GM18867 (cell line): ENCODE measurements at regions not wholly inside any gene's neighbourhood (a gene's known extent, or its start where the extent isn't known, plus 50 kb on each side); places are given as distances from the start of the nearest gene placed in this dataset.

ENCODE experiments used
- ATAC-seq: cut with Tn5 transposase; IDR thresholded peaks from one replicate; pipeline ENCODE4 v1.9.1; 2021; ENCODE audit warnings: mild to moderate bottlenecking, moderate library complexity; ENCODE audit not compliant: unreplicated experiment

DNA sequence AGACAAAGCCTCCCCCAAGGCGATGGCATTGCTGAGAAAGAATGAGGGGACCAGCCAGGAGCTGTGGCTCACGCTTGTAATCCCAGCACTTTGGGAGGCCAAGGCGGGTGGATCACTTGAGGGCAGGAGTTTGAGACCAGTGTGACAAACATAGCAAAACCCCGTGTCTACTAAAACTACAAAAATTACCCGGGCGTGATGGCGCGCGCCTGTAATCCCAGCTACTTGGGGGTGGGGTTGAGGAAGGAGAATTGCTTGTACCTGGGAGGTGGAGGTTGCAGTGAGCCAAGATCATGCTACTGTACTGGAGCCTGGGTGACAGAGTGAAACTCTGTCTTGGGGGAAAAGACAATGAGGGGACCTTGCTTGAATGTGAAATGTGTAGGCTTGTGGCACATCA is 402.4 kb upstream of the C2CD4B start:
- ATAC-seq, result no peak

DNA sequence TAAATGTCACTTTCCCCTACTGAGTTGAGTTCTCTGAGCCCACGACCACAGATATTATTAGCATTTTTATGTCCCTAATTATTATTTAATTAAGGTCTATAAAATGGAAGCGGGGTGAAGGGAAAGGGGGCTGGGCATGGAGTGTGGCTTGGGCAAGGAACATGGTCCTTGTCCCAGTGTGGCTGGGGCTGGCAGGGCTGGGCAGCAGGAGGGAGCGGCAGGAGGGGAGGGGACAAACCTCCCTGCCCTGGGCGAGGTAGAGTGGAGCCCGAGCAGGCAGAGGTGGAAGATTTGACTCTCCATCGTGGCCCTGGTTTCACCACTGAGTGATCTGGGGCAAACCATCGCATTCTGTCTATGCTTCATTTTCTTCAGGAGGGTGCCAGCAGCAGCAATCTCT is 402.9 kb upstream of the C2CD4B start:
- ATAC-seq, result no peak

DNA sequence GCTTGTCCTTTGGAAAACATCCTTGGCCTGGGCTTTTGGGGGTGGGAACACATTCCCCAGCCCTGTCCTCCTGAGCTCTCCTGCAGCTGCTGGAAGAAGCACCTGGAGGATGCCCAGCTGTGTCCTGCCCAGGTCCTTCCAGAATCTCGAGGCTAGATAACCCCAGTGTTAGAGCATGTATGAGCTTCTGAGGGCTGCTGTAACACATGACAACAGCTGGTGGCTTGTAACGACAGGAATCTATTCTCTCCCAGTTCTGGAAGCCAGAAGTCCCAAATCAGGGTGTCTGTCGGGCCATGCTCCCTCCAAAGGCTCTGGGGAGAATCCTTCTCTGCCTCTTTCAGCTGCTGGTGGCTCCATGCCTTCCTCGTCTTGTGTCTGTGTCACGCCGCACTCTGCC is 403.6 kb upstream of the C2CD4B start:
- no peak for ATAC-seq

DNA sequence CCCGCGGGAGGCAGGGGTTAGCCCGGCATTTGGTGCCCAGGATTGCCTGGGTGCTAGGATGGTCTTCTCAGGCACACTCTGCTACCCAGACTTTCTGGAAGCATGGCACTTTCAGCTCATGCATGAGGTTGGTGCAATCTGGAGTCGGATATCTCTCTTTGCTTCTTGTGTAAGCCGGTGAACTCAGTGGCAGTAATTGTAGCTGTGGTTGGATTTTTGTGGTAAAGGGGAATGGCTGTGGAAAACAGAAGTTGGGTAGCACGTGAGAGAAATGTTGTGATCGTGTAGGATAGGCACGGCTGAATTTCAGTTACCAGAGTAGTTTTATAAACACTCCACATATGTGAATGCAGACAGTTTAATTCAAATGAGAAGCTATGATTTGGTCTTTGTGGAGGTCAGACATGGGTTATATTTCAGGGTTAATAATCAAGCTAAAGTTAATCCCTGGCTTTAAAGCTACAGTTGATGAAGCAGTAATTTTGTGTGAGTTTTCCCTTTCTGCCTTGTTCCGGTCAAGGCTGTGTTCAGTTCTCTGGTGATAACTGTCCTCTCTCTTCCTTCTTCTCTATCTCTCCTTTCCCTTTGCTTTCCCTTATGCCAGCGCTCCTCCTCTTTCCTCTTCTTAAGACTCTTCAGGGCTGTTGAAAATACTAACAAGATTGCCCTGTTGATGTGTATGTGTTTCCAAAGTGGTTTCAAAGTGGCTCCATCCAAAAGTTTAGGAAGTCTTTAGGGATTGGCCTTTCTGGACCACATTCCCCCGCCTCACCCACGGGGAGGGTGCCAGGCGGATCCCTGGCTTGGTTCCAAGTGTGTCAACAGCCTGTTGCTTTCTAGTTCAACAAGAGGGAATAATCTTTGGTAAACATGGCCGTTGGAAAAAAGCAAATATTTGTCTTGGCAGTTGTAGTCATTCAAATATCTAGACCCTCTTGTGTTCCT is 404.6 kb upstream of the C2CD4B start:
- ATAC-seq, result no peak

DNA sequence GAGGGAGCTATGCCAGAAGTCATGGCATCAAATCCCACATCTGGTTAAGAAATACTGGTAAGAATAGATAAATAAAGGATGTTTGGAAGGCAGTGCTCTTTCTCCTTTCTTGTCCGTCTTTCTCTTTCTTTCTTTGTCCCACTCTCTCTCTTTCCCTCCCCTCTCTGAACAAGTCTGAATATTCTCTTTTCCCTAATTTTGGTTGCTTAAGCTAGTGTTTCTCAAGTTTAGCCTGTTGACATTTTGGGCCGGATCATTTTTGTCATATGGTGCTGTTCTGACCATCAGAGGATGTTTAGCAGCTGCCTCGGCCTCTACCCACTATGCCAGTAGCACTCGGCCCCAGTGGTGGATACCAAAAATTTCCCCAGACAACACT is 405.3 kb upstream of the C2CD4B start:
- ATAC-seq, result no peak

DNA sequence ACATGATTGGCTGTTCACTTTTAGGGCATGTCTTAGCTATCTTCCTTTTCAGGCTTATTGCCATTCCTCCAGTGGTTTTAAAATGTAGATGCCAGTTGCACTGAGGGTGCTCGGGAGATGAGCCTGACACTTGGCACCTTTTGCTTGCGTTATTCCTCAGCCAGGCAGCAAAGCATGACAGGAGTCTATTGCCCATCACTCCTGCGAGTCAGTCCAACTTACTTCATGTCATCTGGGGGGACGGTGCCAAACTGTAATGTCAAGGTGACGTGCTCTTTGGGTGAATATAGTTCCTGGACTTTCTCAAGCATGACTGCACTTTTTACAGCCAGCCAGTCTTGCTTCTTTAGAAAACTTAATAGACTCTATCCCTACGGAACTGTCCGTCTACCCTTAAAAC is 406.0 kb upstream of the C2CD4B start:
- ATAC-seq, result no peak

DNA sequence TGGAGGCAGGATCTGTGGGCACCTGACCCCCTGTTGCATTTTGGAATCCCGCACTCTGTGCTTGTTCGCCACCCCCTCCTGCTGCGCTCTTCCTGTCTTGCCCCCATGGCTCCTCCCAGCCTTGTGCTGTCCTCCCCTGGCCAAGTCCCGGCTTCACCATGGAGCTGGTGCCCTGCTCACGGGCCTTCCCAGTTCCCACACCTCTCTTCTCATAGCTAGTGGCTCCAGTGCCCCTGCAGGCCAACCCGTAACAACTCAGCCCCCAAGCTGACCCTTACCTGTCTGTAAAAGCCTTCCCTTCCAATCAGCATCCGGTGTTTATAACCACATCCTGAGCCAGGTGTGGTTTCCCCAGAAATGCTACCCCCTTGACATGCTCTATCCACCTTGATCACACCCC is 407.7 kb upstream of the C2CD4B start:
- ATAC-seq, result no peak

DNA sequence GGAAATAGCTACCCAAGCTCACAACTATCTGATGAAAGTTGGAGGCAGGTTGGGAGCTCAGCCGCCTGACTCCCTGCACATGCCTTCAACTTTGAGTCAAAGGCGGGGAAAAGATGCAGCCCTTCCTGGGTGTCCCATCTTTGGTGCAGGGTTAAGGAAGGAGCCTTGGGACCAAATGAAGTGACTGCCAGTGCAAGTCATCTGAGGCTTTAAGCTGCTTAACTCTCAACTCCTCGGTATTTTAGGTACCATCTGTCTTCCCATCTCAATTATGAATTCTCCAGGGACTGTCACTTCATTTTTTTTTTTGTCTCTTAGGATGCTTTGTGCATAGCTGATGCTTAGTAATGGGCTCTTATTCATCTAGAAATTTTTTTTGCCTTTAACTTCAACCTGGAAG is 408.8 kb upstream of the C2CD4B start:
- ATAC-seq, result no peak

DNA sequence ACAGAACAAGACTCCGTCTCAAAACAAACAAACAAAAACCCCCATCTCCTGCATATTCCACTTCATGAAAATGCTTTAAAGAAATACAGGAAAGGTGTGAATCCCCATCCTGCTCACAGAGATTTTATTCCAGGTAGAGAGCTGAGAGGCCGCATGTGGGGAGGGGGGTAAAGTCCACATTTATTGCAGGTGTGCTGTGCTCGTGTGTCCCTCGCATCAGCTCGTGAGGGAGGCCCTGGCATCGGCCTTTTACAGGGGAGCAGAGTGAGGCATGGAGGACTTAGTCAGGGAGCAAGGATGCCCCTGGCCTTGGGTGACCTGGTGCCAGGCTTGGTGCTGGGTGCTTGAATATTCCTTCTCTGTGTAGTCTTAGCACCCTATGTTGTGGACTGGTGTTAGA is 413.5 kb upstream of the C2CD4B start:
- no peak for ATAC-seq

DNA sequence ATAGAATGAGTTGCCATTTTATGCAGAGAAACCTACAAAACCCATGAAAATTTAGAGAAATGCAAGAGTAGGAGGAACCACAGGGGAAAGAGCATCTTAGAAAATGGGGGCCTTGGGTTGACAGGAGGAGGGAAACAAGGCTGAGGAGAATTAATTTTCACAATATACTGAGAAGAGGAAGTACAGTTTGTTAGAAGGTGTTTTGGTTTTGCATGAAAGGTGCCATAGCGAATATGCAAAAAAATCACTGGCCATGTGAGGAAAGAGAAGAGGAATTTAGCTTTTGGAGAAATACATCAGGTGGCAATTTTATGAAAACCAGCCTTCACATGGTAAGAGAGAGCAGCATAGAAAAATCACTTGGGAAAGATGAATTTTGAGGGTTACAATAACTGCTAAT is 413.9 kb upstream of the C2CD4B start:
- ATAC-seq, result no peak

DNA sequence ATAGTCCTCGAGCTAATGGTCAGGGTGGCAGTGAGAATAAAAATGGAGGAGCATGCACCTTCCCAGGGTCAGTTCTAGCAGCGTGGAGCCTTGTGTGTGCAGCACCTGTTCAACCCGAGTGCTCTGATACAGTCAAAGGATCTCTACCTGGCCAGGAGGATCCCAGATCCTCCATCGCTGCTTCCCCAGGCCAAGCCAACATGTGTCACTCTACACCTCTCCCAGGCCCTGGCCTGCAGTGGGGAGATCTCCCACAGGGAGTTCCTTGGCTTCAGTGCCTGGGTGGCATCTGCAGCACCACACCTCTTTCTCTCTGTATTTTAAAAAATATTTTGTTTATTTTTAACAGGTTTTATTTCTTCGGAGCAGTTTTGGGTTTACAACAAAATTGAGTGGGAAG is 414.8 kb upstream of the C2CD4B start:
- ATAC-seq, result no peak

DNA sequence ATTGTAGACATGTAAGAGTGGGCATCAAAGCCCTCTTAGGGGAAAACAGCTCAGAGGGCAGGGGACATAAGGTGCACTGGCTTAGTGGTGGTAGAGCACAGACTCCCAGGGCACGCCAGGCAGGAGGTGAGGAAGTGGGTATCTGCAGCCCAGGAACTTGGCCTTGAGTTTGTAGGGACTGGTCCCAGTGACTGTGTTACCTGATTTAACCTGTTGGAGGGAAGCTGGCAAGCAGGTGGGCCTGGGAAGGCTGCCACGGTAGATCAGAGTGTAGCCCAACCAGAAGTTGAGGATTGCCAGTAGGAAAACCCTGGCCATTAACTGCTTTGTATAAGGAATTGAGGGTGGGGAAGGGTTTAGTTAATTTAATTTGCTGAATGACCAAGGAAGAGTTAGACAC is 417.5 kb upstream of the C2CD4B start:
- ATAC-seq, result no peak

DNA sequence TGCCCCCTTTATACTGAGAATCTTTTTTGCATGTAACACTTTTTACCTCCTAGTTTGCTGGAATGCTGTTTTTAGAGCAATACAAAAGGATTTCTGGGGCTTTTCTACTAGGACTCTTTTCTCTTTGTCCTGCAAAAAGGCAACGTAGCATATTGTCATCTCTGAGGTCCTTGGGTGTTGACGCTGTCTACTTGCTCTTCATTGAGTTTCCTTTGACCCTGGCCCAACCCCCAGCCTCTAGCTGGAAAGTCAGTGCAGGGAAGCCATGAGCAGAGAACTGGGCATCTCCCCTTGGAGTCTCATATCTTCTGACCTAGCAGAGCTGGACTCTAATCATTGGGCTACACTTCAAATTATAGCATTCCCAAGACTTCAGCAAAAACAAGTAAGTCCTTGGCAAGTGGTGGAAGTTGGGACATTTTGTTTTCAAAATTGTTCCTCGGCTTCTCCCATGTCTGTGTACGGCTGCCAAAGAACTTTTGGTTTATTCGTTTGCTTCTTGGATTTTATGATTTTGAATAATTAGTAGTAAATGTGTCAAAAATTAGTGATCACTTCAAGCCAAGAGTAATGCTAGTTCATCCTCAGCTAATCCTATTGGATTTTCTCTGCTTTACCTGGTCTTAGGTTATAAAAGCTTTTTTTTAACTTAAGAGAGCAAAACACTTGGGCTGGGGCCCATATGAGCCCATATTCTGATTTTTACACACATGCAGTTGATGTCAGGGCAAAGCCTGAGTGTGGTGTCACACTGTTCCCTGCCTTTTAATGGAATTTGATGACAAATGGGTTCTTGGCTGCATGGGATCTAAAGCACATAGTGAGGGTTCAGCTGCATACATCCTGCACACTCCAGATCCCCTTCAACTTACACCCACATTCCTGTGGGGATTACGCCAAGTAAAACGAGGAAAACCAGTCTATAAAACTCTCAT is 419.5 kb upstream of the C2CD4B start:
- no peak for ATAC-seq

DNA sequence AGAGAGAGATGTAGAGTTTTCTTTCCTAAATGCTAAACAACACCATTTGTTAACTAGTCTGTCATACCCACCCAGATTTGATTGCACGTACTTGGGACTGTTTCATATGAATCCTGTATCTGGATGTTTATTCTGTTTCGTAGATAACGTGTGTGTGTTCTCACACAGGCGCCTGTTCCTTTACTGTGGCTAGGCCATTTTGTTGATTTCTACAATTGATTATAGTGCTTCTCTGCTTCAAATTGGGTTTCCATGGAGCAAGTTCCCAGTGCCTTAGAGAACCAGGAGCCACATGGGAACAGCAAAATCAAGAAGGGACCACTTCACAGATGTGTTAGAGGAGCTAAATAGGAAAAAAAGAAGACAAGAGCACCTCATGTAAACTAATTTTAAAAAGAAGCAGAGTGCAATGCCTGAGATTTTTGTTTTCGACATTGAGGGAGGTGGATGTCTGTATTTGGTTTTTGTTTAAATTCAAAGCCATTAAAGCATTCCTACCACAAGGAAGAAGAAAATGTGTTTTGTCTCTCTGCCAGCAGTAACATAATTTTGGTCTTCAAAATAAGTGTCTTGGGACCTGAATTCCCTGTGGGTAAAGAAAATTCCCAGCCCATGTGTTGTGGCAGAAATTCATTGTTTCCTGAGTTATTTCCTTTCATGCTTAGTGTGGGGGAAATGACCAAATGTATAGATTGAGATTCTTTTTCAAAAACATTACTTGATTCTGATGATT is 424.0 kb upstream of the C2CD4B start:
- no peak for ATAC-seq

DNA sequence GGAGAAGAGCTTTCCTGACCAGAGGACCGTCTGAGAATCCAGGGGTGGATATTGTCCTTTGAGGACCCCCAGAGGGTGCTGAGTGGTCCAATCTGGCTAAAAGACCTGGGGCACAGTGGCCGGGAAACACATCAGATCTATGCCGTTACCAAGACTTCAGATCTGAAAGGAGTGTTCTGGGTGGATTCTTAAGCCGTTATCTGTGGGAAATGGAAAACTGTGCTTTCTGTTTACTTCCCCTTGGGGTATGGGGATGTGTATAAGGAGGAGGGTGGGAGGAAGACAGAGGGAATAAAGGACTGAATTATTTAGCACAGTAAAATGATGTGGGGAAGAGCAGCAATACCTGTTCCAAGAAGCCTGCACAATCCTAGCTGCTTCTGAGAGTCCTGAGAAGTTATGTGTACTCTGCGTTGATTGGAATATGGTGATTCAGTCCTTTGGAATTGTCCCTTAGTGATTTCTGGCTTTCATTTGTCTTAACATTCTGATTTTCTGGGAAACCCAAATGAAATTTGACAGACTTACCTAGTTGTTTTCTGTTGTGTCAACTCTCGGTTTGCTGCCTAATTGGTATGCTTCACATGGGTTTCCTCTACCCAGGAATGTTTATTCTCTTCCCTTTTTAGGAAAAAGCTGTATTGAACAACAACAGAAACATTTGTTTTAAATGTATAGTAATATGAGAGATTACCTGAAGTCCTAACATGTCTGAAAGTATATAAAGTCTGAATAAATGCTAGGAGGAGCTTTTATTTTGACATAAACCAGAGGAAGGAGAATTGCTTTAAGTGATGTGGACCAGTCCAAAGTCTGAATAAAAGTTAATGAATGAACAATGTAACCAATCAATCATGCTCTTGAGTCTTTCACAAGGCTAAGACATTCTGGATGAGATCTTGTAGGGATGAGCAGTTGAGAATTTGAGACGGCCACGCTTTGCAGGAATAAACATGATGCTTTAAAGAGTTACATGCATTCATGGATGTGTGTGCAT is 427.1 kb upstream of the C2CD4B start:
- no peak for ATAC-seq

DNA sequence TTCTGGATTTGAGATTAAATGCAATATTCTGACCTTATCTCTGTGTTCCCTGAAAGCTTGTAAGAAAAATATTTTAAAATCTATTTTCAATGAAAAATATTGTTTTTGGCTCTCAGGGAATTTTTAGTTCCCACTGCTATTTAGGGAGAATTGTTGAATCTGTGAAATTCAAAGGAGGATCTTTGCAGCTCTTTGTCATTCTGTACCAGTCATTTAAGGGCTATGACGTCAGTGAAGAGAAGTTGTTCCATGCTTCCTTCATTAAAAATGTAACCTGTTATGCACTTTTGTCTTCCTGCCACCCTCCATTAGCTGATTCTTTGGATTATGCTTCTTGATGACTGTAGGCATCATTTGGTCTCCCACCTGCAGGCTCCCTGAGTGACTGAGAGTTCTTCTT is 427.8 kb upstream of the C2CD4B start:
- no peak for ATAC-seq

DNA sequence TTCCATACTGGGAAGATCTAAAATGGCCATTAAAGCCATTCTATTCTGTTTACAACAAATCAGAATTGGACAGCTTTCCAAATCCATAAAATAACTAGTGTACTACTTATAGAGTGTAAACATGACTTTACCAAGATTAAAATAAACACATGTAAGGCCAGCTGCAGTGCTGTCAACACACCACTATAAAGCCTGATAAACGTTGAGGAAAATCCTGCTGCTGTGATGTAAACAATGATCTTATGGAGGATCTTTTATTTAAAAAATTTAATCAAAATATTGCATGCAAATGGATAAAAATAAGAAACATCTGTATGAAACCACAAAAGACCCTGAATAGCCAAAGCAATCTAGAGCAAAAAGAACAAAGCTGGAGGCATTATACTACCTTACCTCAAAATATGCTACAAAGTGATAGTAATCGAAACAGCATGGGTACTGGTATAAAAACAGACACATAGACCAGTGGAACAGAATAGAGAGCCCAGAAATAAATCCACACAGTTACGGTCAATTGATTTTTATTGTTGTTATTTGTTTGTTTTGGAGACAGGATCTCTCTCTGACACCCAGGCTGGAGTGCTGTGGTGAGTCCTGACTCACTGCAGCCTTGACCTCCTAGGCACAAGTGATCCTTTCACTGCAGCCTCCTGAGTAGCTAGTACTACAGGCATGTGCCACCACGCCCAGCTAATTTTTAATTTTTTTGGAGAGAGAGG is 428.8 kb upstream of the C2CD4B start:
- ATAC-seq, result no peak

DNA sequence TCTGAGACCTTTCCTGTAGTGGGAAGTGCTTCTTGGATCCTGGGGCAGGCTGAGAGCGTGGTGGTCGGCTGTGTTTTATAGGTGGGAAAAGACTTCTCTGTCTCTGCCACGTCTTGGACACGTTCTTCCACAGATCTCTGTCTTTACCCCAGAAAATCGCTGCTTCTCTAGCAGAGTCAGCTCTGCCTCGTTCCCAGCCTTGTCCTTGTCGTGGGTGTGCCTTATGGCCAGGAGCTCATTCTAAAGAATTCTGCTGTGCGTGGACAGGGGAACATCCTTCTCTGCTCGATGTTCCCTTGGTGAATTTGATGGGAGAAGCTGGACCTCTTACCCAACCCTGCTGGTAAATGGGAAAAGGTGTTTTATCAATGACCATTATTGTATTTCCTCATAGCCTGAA is 433.1 kb upstream of the C2CD4B start:
- no peak for ATAC-seq
